ENCODE measurements at regions not wholly inside any gene's neighbourhood (a gene's known extent, or its start where the extent isn't known, plus 50 kb on each side); places are given as distances from the start of the nearest gene placed in this dataset.

GRCh38 chr4:167555338-167556022 is 321.2 kb upstream of the SPOCK3 start:
- no peak overlapping the region for H2AK5ac ChIP-seq (ENCODE audit: low read depth, low read length)
- no peak for TF ChIP-seq TBP (IDR thresholded peaks at IDR 0.05; ENCODE audit: low read depth, low read length)
- TF ChIP-seq RNF2 (IDR thresholded peaks at IDR 0.05; ENCODE audit: borderline replicate concordance, low read depth, low read length, missing control alignments, poor library complexity, severe bottlenecking) = no peak
- no peak for TF ChIP-seq CTBP2 (IDR thresholded peaks at IDR 0.05; ENCODE audit: borderline replicate concordance, insufficient read depth, insufficient read length, low read length)
- TF ChIP-seq CHD1 (IDR thresholded peaks at IDR 0.05; ENCODE audit: low read depth, low read length) = no peak
- TF ChIP-seq BACH1 (IDR thresholded peaks at IDR 0.05; ENCODE audit: low read length) = no peak
- TF ChIP-seq TEAD4 (IDR thresholded peaks at IDR 0.05; ENCODE audit: low read depth, low read length) = no peak
- TF ChIP-seq SP4 (IDR thresholded peaks at IDR 0.05; ENCODE audit: low read length) = no peak
- no peak for TF ChIP-seq ATF3 (IDR thresholded peaks at IDR 0.05; ENCODE audit: insufficient read depth, low read depth, low read length)
- no peak for TF ChIP-seq SRF (IDR thresholded peaks at IDR 0.05; ENCODE audit: low read depth, low read length)
- no peak for TF ChIP-seq YY1 (IDR thresholded peaks at IDR 0.05; ENCODE audit: low read depth, low read length)
- TF ChIP-seq RXRA (IDR thresholded peaks at IDR 0.05; ENCODE audit: insufficient read depth, low read depth, low read length) = no peak
- no peak for TF ChIP-seq MAX (IDR thresholded peaks at IDR 0.05)
- no peak for TF ChIP-seq KDM1A (IDR thresholded peaks at IDR 0.05; ENCODE audit: borderline replicate concordance, low read length)

More at GRCh38 chr4:167555338-167556022, 321.2 kb upstream of the SPOCK3 start:
- Histone ChIP-seq H3K14ac (ENCODE audit: insufficient read length) (no peak overlapping the region), H2BK12ac (ENCODE audit: low read depth, low read length) (no peak overlapping the region), H3K18ac (ENCODE audit: extremely low read depth, low read length) (no peak overlapping the region), H4K91ac (replicated peaks; ENCODE audit: insufficient read length, low read length) (no peak overlapping the region), H3K27me3 (replicated peaks in 1 of 4; ENCODE audit: control insufficient read depth in 3 of 4, extremely low read depth in 1 of 4, insufficient read depth in 3 of 4, low read length in 3 of 4) (peaks cover 0 to 1% (median 0%) of the 10 kb centered on the region in 4 experiments; a peak in 1 of 7 replicates), H3K36me3 (ENCODE audit: control insufficient read depth in 2 of 4, insufficient read depth in 4 of 4, low read length in 3 of 4) (no peaks in the 10 kb centered on the region), H4K20me1 (replicated peaks in 1 of 2; ENCODE audit: control insufficient read depth in 1 of 2, insufficient read depth in 2 of 2, low read length in 2 of 2) (no peaks in the 10 kb centered on the region), H3K9ac (replicated peaks in 1 of 4; ENCODE audit: extremely low read depth in 1 of 4, low read depth in 3 of 4, low read length in 3 of 4) (no peak overlapping the region), H3K56ac (replicated peaks; ENCODE audit: insufficient read length, low read depth, low read length) (no peak overlapping the region), H3K23me2 (ENCODE audit: low read depth, low read length) (no peaks in the 10 kb centered on the region), H3K4me1 (replicated peaks in 1 of 4; ENCODE audit: control insufficient read depth in 3 of 4, insufficient read depth in 4 of 4, low read length in 3 of 4) (no peaks in the 10 kb centered on the region), H2BK120ac (replicated peaks; ENCODE audit: low read depth, low read length) (no peak overlapping the region), H3K27ac (ENCODE audit: low read depth, low read length) (no peak overlapping the region), H3K23ac (ENCODE audit: insufficient read length) (no peak overlapping the region), H3K9me3 (ENCODE audit: insufficient read depth in 2 of 2, low read depth in 1 of 2, low read length in 1 of 2) (no peaks in the 10 kb centered on the region), H3K79me2 (ENCODE audit: control insufficient read depth in 1 of 2, insufficient read depth in 2 of 2, low read length in 2 of 2) (no peaks in the 10 kb centered on the region), H2BK20ac (ENCODE audit: low read length) (no peak overlapping the region), H4K5ac (ENCODE audit: insufficient read length, low read depth, low read length) (no peak overlapping the region), H3K4me3 (ENCODE audit: extremely low read depth in 1 of 4, insufficient read depth in 2 of 4, low read depth in 3 of 4, low read length in 4 of 4) (no peak overlapping the region), H2BK5ac (ENCODE audit: low read depth, low read length) (no peak overlapping the region), H3K4me2 (ENCODE audit: insufficient read depth in 1 of 2, low read depth in 2 of 2, low read length in 2 of 2) (no peak overlapping the region), H2BK15ac (ENCODE audit: low read length) (no peak overlapping the region), H3K79me1 (ENCODE audit: low read depth, low read length) (no peaks in the 10 kb centered on the region), H4K8ac (ENCODE audit: extremely low read depth, insufficient read depth, low read length) (no peak overlapping the region), H3K4ac (replicated peaks; ENCODE audit: insufficient read length, low read depth, low read length) (no peak overlapping the region), H2AFZ (ENCODE audit: low read length) (peak overlapping the region; percentile 89)
- 95% methylated on average over 3 of the region's 3 CpGs; no CpG with 5 or more reads in 1 of the 2 experiments for whole genome bisulfite sequencing, 2 experiments (ENCODE audit: extremely low coverage in 1 of 2, insufficient coverage in 1 of 2, insufficient read length in 1 of 2, insufficient replicate concordance in 2 of 2, low coverage in 1 of 2, low lambda C conversion rate in 2 of 2, missing lambda C conversion rate in 1 of 2)
- no peak for FAIRE-seq
- CTCF ChIA-PET (ENCODE audit: partially characterized antibody) = interaction anchor here (1.2 kb wide), 1 partner anchor 749 kb away, joined by 3 read pairs; no protein-coding TSS in a partner anchor
- no peak for DNase-seq (ENCODE audit: low read depth in 1 of 2, low spot score in 2 of 2)
- POLR2A ChIA-PET (ENCODE audit: partially characterized antibody) = no interaction called here
